GM13976 (cell line): ENCODE measurements at regions not wholly inside any gene's neighbourhood (a gene's known extent, or its start where the extent isn't known, plus 50 kb on each side); places are given as distances from the start of the nearest gene placed in this dataset.

Experiments
- DNase-seq: peaks from one replicate; pipeline ENCODE4 v3.0.0; 2012; ENCODE audit warnings: low spot score
- in situ Hi-C: fragments of 300-500 bp; cut with MboI; formaldehyde crosslinking; loops from one replicate; pipeline ENCODE4 v1.12.0; 2022; ENCODE audit warnings: low sequenced_read_pairs, mixed read lengths, inconsistent platforms; ENCODE audit not compliant: unreplicated experiment
- TF ChIP-seq, protein P1 (sequence below): IDR thresholded peaks from 2 replicates; pipeline ENCODE4 v1.5.1; 2012; ENCODE audit warnings: borderline replicate concordance, mild to moderate bottlenecking; ENCODE audit not compliant: insufficient read depth; ENCODE audit errors: extremely low read depth, missing control alignments, control extremely low read depth

GRCh38 chr15:57867970-57868798, 161.7 kb downstream of the POLR2M start:
- TF ChIP-seq, protein P1, sequence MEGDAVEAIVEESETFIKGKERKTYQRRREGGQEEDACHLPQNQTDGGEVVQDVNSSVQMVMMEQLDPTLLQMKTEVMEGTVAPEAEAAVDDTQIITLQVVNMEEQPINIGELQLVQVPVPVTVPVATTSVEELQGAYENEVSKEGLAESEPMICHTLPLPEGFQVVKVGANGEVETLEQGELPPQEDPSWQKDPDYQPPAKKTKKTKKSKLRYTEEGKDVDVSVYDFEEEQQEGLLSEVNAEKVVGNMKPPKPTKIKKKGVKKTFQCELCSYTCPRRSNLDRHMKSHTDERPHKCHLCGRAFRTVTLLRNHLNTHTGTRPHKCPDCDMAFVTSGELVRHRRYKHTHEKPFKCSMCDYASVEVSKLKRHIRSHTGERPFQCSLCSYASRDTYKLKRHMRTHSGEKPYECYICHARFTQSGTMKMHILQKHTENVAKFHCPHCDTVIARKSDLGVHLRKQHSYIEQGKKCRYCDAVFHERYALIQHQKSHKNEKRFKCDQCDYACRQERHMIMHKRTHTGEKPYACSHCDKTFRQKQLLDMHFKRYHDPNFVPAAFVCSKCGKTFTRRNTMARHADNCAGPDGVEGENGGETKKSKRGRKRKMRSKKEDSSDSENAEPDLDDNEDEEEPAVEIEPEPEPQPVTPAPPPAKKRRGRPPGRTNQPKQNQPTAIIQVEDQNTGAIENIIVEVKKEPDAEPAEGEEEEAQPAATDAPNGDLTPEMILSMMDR, result no peak
- no peak for DNase-seq
- in situ Hi-C loops, result loop anchor here (25.0 kb wide), 1 partner anchor 306 kb away; no protein-coding TSS in a partner anchor

GRCh38 chr15:57870667-57871066, 164.2 kb downstream of the POLR2M start:
- in situ Hi-C loops, result loop anchor here (25.0 kb wide), 1 partner anchor 308 kb away; no protein-coding TSS in a partner anchor
- DNase-seq, result no peak
- TF ChIP-seq, protein P1, result no peak

DNA sequence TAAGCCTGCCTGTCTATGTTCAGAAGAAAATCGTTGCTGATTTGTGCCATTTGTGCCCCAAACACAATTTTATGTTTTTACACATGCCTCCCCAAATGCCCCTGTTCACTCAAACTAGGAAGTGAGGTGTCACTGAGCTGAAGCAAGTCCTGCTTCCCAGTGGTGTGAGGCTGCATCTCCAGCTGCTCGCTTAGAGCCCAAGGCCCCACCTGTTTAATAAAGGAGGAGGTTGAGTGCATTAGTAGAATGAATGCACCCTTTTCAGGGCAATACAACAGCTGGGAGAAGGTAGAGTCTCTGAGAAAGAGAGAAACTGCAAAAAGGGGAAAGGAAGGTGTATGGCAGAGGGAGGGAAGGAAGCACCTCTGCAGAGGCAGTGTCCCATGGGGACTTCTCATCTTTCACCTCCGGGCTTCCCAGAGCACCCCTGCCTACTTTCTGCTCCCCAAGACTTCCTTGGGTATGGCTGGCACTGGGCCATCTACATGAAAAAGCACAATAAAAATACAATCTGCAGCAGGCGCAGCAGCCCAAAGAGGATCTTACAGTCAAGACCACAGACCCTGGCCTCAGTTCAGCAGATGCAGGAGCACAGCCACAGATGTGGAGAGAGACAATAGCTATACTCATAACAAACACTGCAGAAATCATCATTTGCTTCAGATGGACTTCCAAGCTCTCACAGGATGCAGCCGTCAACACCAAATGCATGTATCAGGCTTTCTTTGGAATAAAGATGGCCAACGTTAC, 165.9 kb downstream of the POLR2M start:
- in situ Hi-C loops, result loop anchor here (25.0 kb wide), 1 partner anchor 310 kb away; no protein-coding TSS in a partner anchor
- TF ChIP-seq, protein P1, result no peak

GRCh38 chr15:57873564-57874209, 167.2 kb downstream of the POLR2M start:
- in situ Hi-C loops, result loop anchor here (25.0 kb wide), 1 partner anchor 311 kb away; no protein-coding TSS in a partner anchor
- TF ChIP-seq, protein P1, result no peak
- DNase-seq, result no peak

More for the DNA sequence above, 165.9 kb downstream of the POLR2M start:
- no peak for DNase-seq

DNA sequence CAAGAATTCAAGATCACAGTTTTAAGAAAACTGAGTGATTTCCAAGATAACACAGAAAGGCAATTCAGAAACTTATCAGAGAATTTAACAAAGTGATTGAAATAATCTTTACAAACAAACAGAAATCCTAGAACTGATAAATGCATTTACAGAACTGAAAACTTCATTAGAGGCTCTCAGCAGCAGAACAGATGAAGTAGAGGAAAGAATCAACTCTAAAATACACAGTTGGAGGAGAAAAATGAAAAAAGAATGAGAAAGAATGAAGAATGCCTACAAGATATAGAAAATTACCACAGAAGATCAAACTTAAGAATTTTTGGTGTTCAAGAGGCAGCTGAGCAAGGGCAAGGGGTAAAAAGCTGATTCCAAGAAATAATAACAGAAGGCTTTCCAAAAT, 168.8 kb downstream of the POLR2M start:
- TF ChIP-seq, protein P1, result no peak
- no peak for DNase-seq
- in situ Hi-C loops, result no loop called here

DNA sequence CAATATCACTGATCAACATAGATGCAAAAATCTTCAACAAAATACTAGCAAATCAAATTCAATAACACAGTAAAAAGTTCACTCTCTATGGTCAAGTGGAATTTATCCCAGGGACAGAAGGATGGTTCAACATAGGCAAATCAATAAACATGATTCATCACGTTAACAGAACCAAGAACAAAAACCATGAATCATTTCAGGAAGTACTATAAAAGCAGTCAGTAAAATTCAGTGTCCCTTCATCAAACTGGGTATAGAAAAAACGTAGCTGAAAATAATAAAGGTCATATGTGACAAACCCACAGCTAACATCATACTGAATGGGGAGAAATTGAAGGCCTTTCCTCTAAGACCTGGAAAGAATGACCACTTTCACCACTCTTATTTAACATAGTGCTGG, 172.1 kb downstream of the POLR2M start:
- TF ChIP-seq, protein P1, result no peak
- in situ Hi-C loops, result no loop called here
- DNase-seq, result no peak
